Nephron progenitor cell (in vitro differentiated cells): ENCODE measurements at regions not wholly inside any gene's neighbourhood (a gene's known extent, or its start where the extent isn't known, plus 50 kb on each side); places are given as distances from the start of the nearest gene placed in this dataset.

Experiments used
- DNase-seq: peaks from one replicate; pipeline ENCODE4 v3.0.0; 2021
- H3K27ac Mint-ChIP-seq: 2 replicates; pipeline ENCODE4 v1.8.0; 2021; ENCODE audit warnings: mild to moderate bottlenecking, moderate library complexity, mixed read lengths
- H3K27me3 Mint-ChIP-seq: 2 replicates; pipeline ENCODE4 v1.8.0; 2021; ENCODE audit warnings: mild to moderate bottlenecking, low read depth, mixed read lengths; ENCODE audit not compliant: poor library complexity
- H3K36me3 Mint-ChIP-seq: 2 replicates; pipeline ENCODE4 v1.8.0; 2021; ENCODE audit warnings: low read depth, mixed read lengths
- H3K4me1 Mint-ChIP-seq: 2 replicates; pipeline ENCODE4 v1.8.0; 2021; ENCODE audit warnings: mixed read lengths
- H3K4me3 Mint-ChIP-seq: 2 replicates; pipeline ENCODE4 v1.8.0; 2021; ENCODE audit warnings: mild to moderate bottlenecking, moderate library complexity, mixed read lengths
- H3K9me3 Mint-ChIP-seq: 2 replicates; pipeline ENCODE4 v1.8.0; 2021; ENCODE audit warnings: mild to moderate bottlenecking, moderate library complexity, mixed read lengths
- TF ChIP-seq, protein P1 (sequence below): fragments of 200-600 bp; sonication (generic); IDR thresholded peaks from 2 replicates; pipeline ENCODE4 v1.5.0; 2021; ENCODE audit warnings: antibody characterized with exemption

DNA sequence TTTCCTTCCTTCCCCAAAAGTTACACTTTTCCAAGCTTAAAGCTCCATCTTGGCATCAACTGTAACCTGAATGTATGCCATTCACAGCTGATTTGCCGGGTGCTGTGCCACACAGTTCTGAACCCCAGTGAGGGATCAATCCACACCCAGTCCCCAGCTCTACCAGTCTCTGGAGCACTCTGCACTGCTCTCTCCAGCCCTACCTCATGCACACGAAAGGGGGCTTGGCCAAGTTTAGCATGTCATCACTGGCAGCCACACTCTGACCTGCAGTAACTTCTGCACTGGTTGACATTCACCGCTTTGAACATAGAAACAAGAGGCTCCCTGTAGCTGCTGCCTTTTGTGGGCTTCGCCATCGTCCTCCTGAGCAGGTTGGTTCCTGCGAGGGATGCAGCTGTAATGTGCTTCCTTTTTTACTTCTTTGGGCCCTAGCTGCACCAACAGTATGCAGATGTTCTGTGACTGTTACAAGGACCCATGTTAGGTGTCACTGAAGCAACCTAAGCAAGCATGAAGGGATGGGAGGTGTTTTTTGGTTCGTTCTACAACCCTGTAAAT is 135.4 kb upstream of the SLC44A3 start:
- H3K4me1 Mint-ChIP-seq, result peaks cover 19% of the 10 kb centered on the region
- DNase-seq, result no peak
- no peak overlapping the region for H3K4me3 Mint-ChIP-seq
- peaks cover 6% of the 10 kb centered on the region for H3K9me3 Mint-ChIP-seq
- TF ChIP-seq, protein P1, sequence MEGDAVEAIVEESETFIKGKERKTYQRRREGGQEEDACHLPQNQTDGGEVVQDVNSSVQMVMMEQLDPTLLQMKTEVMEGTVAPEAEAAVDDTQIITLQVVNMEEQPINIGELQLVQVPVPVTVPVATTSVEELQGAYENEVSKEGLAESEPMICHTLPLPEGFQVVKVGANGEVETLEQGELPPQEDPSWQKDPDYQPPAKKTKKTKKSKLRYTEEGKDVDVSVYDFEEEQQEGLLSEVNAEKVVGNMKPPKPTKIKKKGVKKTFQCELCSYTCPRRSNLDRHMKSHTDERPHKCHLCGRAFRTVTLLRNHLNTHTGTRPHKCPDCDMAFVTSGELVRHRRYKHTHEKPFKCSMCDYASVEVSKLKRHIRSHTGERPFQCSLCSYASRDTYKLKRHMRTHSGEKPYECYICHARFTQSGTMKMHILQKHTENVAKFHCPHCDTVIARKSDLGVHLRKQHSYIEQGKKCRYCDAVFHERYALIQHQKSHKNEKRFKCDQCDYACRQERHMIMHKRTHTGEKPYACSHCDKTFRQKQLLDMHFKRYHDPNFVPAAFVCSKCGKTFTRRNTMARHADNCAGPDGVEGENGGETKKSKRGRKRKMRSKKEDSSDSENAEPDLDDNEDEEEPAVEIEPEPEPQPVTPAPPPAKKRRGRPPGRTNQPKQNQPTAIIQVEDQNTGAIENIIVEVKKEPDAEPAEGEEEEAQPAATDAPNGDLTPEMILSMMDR, result no peak
- H3K27ac Mint-ChIP-seq, result no peak overlapping the region
- peaks cover 7% of the 10 kb centered on the region for H3K27me3 Mint-ChIP-seq
- H3K36me3 Mint-ChIP-seq, result no peaks in the 10 kb centered on the region

- DNase-seq, result no peak
- H3K27me3 Mint-ChIP-seq, result peaks cover 7% of the 10 kb centered on the region
- no peak overlapping the region for H3K27ac Mint-ChIP-seq
- H3K9me3 Mint-ChIP-seq, result peaks cover 6% of the 10 kb centered on the region
- H3K4me3 Mint-ChIP-seq, result no peak overlapping the region
- TF ChIP-seq, protein P1, result no peak
- H3K4me1 Mint-ChIP-seq, result peaks cover 16% of the 10 kb centered on the region
- H3K36me3 Mint-ChIP-seq, result no peaks in the 10 kb centered on the region
Observed at GRCh38 chr1:94683886-94684285, 136.3 kb upstream of the SLC44A3 start.

- Mint-ChIP-seq H3K9me3 (no peaks in the 10 kb centered on the region), H3K36me3 (no peaks in the 10 kb centered on the region), H3K4me1 (peaks cover 32% of the 10 kb centered on the region), H3K4me3 (no peak overlapping the region), H3K27ac (no peak overlapping the region), H3K27me3 (peaks cover 2% of the 10 kb centered on the region)
- DNase-seq, result no peak
- TF ChIP-seq, protein P1, result no peak
Observed at GRCh38 chr1:94680039-94680377, 138.4 kb upstream of the F3 start.

GRCh38 chr1:94679332-94680038 is 137.9 kb upstream of the F3 start:
- Mint-ChIP-seq H3K4me1 (peaks cover 30% of the 10 kb centered on the region), H3K4me3 (no peak overlapping the region), H3K9me3 (no peaks in the 10 kb centered on the region), H3K27ac (no peak overlapping the region), H3K27me3 (peaks cover 2% of the 10 kb centered on the region), H3K36me3 (no peaks in the 10 kb centered on the region)
- no peak for DNase-seq
- TF ChIP-seq, protein P1, result no peak

DNA sequence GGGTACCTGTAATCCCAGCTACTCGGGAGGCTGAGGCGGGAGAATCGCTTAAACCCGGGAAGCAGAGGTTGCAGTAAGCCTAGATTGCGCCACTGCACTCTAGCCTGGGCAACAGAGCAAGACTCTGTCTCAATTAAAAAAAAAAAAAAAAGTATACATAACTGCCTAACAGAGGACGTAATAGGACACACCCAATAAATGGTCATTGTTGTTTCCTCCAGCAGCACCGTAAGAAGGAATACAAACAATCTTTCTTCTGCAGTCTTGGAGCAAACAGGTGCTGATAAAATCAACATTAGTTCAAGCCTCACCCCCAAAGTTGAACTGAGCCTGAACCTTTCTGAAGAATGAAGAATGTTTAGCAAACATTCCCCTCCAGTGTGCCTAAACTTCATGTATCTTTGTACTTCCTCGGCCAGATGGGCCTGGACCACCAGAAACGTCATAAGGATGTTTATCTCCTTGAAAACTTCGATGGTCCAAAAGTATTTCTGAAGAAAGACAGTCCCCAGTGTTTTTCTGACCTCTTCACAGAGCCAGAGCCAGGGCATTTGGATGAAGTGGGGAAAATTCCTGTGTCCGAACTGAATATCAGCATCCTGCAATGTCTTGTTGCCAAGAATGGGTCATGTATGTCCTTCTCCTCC is 136.8 kb upstream of the F3 start:
- TF ChIP-seq, protein P1, result no peak
- Mint-ChIP-seq H3K27me3 (peaks cover 2% of the 10 kb centered on the region), H3K36me3 (no peaks in the 10 kb centered on the region), H3K4me1 (peaks cover 24% of the 10 kb centered on the region), H3K27ac (no peak overlapping the region), H3K4me3 (no peak overlapping the region), H3K9me3 (no peaks in the 10 kb centered on the region)
- DNase-seq, result no peak
